Lung (tissue), 11 donors: ENCODE measurements at regions not wholly inside any gene's neighbourhood (a gene's known extent, or its start where the extent isn't known, plus 50 kb on each side); places are given as distances from the start of the nearest gene placed in this dataset.
"Not testable (repeated sequence)": the region's sequence is repeated elsewhere in the genome, so short reads cannot be mapped to it uniquely, and the experiment has no call there.

Source experiments
- ATAC-seq: fragments of 200-7000 bp; cut with Tn5 transposase; one replicate; pipeline ENCODE4 v1.9.1; 2020; ENCODE audit warnings: moderate number of reproducible peaks; ENCODE audit not compliant: insufficient read depth, low FRiP score
- DNase-seq, 3 donors: peaks; one replicate each; pipeline ENCODE4 v3.0.0-alpha.2; 2013 to 2017
- H3K27ac ChIP-seq, 2 donors: one replicate each; pipeline ENCODE4 v1.5.1; 2013; ENCODE audit warnings: mild to moderate bottlenecking in 2 of 2, moderate library complexity in 2 of 2, control low read depth in 1 of 2, inconsistent platforms in 1 of 2, low read depth in 1 of 2, low read length in 1 of 2
- H3K27me3 ChIP-seq, 3 donors: one replicate each; pipeline ENCODE4 v1.5.1; 2013; ENCODE audit warnings: low read length in 2 of 3; ENCODE audit not compliant: control insufficient read depth in 3 of 3, insufficient read depth in 3 of 3
- H3K36me3 ChIP-seq, 4 donors: one replicate each; pipeline ENCODE4 v1.5.1; 2013; ENCODE audit warnings: low read length in 4 of 4, mild to moderate bottlenecking in 1 of 4, moderate library complexity in 1 of 4; ENCODE audit not compliant: control insufficient read depth in 4 of 4, insufficient read depth in 4 of 4
- H3K4me1 ChIP-seq, 5 donors: one replicate each; pipeline ENCODE4 v1.5.1; 2013; ENCODE audit warnings: low read length in 5 of 5, mild to moderate bottlenecking in 2 of 5, moderate library complexity in 1 of 5; ENCODE audit not compliant: control insufficient read depth in 5 of 5, insufficient read depth in 5 of 5
- H3K4me3 ChIP-seq: one replicate; pipeline ENCODE4 v1.5.1; 2013; ENCODE audit warnings: mild to moderate bottlenecking, control low read depth, moderate library complexity
- H3K9ac ChIP-seq, 2 donors: one replicate each; pipeline ENCODE4 v1.5.1; 2013; ENCODE audit warnings: low read length in 2 of 2, control low read depth in 1 of 2; ENCODE audit not compliant: insufficient read depth in 1 of 2
- H3K9me3 ChIP-seq, 4 donors: one replicate each; pipeline ENCODE4 v1.5.1; 2013; ENCODE audit warnings: low read length in 3 of 4, mild to moderate bottlenecking in 1 of 4, moderate library complexity in 1 of 4; ENCODE audit not compliant: control insufficient read depth in 4 of 4, insufficient read depth in 3 of 4
- WGBS, 2 donors: extraction: QIAGEN DNeasy Blood & Tissue Kit; methylation state at CpG; one replicate each; pipeline ENCODE4 v1.1.7; 2013; 5-methylcytosine and 5-hydroxymethylcytosine counted together
- TF ChIP-seq, protein P1 (sequence below): IDR thresholded peaks from 2 replicates; pipeline ENCODE4 v1.5.1; 2012; ENCODE audit warnings: mild to moderate bottlenecking; ENCODE audit errors: control extremely low read depth, extremely low read depth
- donor health status: control.
- donor health status: control.
- donor health status: Bipolar disorder and iron deficiency.
- donor health status: healthy.
- donor health status: DM: yes; HTN: yes; CAD: no.

DNA sequence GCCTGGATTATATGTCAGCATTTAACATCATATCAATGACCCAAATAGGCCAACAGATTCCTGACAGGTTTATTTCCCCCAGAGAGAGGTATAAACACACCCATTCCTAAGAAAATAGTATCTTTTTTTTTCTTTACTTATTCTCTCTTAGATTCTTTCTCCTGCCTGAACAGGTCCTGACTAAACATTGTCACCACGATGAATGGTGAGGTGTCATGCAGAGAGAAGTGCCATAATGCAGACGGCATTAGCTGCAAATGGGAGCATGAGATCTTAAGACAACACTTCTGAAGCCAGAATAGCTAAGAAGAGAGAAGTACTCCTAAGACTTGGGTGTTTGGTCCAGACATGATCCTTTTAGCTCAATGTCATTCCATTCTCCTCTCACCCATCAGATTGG, 131.3 kb downstream of the ZNF648 start:
- H3K4me3 ChIP-seq: no peak overlapping the region
- 78 to 85% methylated on average over 2 of the region's 2 CpGs for WGBS, 2 donors
- TF ChIP-seq, protein P1, sequence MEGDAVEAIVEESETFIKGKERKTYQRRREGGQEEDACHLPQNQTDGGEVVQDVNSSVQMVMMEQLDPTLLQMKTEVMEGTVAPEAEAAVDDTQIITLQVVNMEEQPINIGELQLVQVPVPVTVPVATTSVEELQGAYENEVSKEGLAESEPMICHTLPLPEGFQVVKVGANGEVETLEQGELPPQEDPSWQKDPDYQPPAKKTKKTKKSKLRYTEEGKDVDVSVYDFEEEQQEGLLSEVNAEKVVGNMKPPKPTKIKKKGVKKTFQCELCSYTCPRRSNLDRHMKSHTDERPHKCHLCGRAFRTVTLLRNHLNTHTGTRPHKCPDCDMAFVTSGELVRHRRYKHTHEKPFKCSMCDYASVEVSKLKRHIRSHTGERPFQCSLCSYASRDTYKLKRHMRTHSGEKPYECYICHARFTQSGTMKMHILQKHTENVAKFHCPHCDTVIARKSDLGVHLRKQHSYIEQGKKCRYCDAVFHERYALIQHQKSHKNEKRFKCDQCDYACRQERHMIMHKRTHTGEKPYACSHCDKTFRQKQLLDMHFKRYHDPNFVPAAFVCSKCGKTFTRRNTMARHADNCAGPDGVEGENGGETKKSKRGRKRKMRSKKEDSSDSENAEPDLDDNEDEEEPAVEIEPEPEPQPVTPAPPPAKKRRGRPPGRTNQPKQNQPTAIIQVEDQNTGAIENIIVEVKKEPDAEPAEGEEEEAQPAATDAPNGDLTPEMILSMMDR: no peak
- no peaks in the 10 kb centered on the region for H3K27me3 ChIP-seq
- H3K9me3 ChIP-seq: no peaks in the 10 kb centered on the region
- H3K36me3 ChIP-seq: no peaks in the 10 kb centered on the region
- H3K27ac ChIP-seq: no peak overlapping the region
- H3K4me1 ChIP-seq: no peaks in the 10 kb centered on the region
- no peak for ATAC-seq
- DNase-seq: no peak
- no peak overlapping the region for H3K9ac ChIP-seq

DNA sequence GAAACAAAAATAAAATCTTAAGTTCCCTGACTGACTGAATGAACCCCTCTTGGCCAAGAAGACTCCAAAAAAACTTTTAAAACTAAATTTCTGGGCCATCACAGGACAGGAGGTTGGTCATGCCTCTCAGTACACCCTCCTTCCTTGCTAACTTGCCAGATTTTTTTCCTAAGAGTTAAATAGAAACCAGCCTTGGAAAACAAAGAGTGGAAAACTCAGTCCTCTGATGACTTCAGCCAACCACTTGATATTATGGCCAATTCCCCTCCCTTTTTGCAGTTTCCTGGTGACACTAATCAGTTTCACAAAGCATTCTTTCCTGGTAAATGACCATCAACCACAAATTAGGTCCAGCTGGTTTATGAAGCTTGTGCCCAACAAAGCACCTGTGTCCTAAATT, 134.8 kb downstream of the ZNF648 start:
- Histone ChIP-seq H3K4me3 (no peak overlapping the region), H3K36me3 (no peaks in the 10 kb centered on the region), H3K9ac (no peak overlapping the region), H3K9me3 (peaks cover 0 to 4% (median 0%) of the 10 kb centered on the region in 4 donors), H3K27me3 (no peaks in the 10 kb centered on the region), H3K4me1 (no peaks in the 10 kb centered on the region), H3K27ac (no peak overlapping the region)
- DNase-seq: no peak
- TF ChIP-seq, protein P1: no peak
- no peak for ATAC-seq

DNA sequence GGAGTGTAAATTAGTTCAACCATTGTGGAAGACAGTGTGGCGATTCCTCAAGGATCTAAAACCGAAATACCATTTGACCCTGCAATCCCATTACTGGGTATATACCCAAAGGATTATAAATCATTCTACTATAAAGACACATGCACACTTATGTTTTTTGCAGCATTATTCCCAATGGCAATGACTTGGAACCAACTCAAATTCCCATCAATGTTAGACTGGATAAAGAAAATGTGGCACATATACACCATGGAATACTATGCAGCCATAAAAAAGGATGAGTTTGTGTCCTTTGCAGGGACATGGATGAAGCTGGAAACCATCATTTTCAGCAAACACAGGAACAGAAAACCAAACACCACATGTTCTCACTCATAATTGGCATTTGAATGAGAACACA, 137.5 kb downstream of the ZNF648 start:
- DNase-seq: not testable (repeated sequence)

DNA sequence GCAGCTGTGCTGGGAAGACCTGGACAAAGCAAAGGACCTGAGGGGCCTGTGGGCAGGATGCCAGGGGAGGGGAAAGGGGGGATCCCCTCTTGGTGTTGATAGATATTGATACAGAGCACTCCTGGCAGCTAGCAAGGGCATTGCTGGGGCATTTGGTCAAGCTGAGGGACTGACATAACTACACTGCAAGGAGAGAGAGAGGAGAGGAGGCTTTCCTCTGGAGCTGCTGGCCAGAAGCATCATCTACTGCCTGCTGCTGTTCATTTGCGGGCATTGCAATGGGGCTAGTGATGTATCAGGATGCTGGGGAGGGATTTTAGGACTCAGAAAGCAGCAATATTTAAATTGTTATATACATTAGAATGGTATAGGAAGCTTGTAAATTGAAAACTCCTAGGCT, 142.0 kb downstream of the ZNF648 start:
- ATAC-seq (no peak), DNase-seq (no peak)
- 83 to 89% methylated on average over 1 of the region's 1 CpG for WGBS, 2 donors
- TF ChIP-seq, protein P1: no peak
- no peaks in the 10 kb centered on the region for H3K4me1 ChIP-seq
- H3K27ac ChIP-seq: no peak overlapping the region
- no peaks in the 10 kb centered on the region for H3K36me3 ChIP-seq
- no peak overlapping the region for H3K4me3 ChIP-seq
- peaks cover 0 to 12% (median 2%) of the 10 kb centered on the region in 4 donors for H3K9me3 ChIP-seq
- H3K9ac ChIP-seq: no peak overlapping the region
- H3K27me3 ChIP-seq: no peaks in the 10 kb centered on the region

More for the DNA sequence above, 137.5 kb downstream of the ZNF648 start:
- not testable (repeated sequence) for ATAC-seq, H3K4me3 ChIP-seq, H3K4me1 ChIP-seq, H3K27ac ChIP-seq, H3K27me3 ChIP-seq, H3K9ac ChIP-seq, H3K36me3 ChIP-seq
- 91 to 95% methylated on average over 2 of the region's 2 CpGs for WGBS, 2 donors
- H3K9me3 ChIP-seq: peaks cover 0 to 12% (median 2%) of the 10 kb centered on the region in 4 donors
